ENCODE measurements at regions not wholly inside any gene's neighbourhood (a gene's known extent, or its start where the extent isn't known, plus 50 kb on each side); places are given as distances from the start of the nearest gene placed in this dataset.

DNA sequence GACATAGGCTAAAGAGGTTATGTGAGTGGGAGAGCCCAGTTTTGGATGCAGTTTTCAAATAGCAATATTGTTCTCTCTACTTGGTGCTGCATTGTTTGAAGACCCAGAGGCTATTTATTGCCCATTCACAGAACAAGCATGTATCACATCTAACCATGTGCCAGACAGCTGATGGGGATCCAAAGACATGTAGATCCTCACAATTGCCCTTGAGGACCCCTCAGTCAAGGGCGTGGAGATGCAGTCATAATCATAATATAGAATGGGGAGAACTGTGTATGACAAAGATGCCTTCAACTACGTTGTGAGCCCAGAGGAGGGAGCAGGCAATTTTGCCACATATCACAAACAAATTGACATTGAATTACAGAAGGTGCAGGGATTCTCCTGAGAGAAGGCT is 70.5 kb downstream of the NHLRC3 start:
- TF ChIP-seq, protein P1, sequence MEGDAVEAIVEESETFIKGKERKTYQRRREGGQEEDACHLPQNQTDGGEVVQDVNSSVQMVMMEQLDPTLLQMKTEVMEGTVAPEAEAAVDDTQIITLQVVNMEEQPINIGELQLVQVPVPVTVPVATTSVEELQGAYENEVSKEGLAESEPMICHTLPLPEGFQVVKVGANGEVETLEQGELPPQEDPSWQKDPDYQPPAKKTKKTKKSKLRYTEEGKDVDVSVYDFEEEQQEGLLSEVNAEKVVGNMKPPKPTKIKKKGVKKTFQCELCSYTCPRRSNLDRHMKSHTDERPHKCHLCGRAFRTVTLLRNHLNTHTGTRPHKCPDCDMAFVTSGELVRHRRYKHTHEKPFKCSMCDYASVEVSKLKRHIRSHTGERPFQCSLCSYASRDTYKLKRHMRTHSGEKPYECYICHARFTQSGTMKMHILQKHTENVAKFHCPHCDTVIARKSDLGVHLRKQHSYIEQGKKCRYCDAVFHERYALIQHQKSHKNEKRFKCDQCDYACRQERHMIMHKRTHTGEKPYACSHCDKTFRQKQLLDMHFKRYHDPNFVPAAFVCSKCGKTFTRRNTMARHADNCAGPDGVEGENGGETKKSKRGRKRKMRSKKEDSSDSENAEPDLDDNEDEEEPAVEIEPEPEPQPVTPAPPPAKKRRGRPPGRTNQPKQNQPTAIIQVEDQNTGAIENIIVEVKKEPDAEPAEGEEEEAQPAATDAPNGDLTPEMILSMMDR (conservative IDR thresholded peaks at IDR 0.05 in 1 of 2, IDR thresholded peaks at IDR 0.05 in 1 of 2; ENCODE audit: low read depth in 1 of 2, low read length in 2 of 2): no peak
- no peak for TF ChIP-seq EZH2 (IDR thresholded peaks at IDR 0.05; ENCODE audit: low read length, missing control alignments)
